ENCODE measurements at regions not wholly inside any gene's neighbourhood (a gene's known extent, or its start where the extent isn't known, plus 50 kb on each side); places are given as distances from the start of the nearest gene placed in this dataset.

DNA sequence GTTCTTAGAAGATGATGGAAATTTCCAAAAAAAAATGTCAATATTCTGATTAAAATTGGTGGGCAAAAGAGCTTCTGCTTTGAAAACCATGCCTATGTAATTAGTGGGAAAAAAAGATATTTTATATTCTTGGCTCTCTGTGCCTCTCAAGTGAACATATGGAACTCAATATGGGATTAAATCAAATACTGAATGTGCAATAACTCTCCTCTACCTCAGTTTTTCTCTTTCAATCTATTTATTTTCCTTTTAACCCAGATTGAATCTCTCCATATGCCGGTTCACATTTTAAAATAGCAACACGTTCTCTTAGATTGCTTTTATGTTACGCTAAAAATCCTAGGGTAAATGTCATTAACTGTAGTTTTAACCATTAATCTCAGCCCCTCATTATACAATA is 224.2 kb upstream of the PABPC4L start:
- Mint-ChIP-seq H3K27ac (no peak overlapping the region), H3K4me1 (ENCODE audit: low read depth) (no peaks in the 10 kb centered on the region), H3K36me3 (ENCODE audit: low read depth) (no peaks in the 10 kb centered on the region), H3K4me3 (no peak overlapping the region), H3K27me3 (no peaks in the 10 kb centered on the region), H3K9me3 (peaks cover 1% of the 10 kb centered on the region)
- TF ChIP-seq, protein P1, sequence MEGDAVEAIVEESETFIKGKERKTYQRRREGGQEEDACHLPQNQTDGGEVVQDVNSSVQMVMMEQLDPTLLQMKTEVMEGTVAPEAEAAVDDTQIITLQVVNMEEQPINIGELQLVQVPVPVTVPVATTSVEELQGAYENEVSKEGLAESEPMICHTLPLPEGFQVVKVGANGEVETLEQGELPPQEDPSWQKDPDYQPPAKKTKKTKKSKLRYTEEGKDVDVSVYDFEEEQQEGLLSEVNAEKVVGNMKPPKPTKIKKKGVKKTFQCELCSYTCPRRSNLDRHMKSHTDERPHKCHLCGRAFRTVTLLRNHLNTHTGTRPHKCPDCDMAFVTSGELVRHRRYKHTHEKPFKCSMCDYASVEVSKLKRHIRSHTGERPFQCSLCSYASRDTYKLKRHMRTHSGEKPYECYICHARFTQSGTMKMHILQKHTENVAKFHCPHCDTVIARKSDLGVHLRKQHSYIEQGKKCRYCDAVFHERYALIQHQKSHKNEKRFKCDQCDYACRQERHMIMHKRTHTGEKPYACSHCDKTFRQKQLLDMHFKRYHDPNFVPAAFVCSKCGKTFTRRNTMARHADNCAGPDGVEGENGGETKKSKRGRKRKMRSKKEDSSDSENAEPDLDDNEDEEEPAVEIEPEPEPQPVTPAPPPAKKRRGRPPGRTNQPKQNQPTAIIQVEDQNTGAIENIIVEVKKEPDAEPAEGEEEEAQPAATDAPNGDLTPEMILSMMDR (IDR thresholded peaks at IDR 0.05) = no peak
- DNase-seq (no peak), ATAC-seq (no peak)
- CTCF ChIA-PET = no interaction called here
- POLR2A ChIA-PET = no interaction called here
- intact Hi-C loops (cut with micrococcal nuclease) = no loop called here

DNA sequence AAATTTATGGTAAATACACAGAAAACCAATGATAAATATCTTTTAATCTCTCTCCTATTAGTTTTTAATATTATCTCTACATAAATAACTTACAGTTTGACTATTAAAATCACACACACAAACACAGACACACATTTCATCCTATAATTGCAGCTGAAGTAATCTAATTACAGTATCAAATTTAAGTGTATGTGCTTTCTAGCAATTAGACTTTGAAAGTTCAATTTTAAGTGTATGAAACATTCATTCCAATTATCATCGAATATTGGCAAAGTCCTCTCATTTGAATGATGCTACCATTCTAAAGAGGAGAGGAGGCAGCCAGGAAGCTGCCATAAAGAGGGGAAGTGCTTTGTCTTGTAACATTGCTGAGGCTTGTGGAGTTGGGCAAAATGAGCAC is 221.2 kb upstream of the PABPC4L start:
- no peak overlapping the region for H3K4me3 Mint-ChIP-seq
- H3K36me3 Mint-ChIP-seq (ENCODE audit: low read depth) = no peaks in the 10 kb centered on the region
- no peaks in the 10 kb centered on the region for H3K27me3 Mint-ChIP-seq
- DNase-seq (no peak), ATAC-seq (no peak)
- TF ChIP-seq, protein P1 (IDR thresholded peaks at IDR 0.05) = no peak
- H3K9me3 Mint-ChIP-seq = no peaks in the 10 kb centered on the region
- H3K27ac Mint-ChIP-seq = no peak overlapping the region
- ChIA-PET CTCF (no interaction called here), POLR2A (no interaction called here)
- intact Hi-C loops (cut with micrococcal nuclease) = no loop called here
- H3K4me1 Mint-ChIP-seq (ENCODE audit: low read depth) = no peaks in the 10 kb centered on the region

DNA sequence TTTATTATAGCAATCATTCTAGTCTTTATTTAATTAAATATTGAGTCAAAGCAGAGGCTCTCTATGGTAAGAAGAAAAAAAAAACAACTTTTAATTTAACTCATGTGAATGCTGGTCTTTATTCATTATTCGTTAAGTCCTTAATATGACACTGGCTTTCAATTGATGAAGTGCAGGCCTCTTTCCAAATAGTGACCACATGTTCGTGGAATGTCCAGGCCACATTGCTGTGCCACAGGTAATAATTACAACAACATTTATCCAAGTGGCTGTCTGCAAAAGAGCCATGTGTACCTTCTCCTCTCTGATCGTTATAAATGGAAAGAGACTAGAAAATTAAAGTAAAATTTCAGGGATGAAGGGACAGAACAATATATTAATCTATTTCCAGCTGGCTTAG is 220.1 kb upstream of the PABPC4L start:
- DNase-seq (no peak), ATAC-seq (no peak)
- Mint-ChIP-seq H3K27ac (no peak overlapping the region), H3K4me1 (ENCODE audit: low read depth) (no peaks in the 10 kb centered on the region), H3K36me3 (ENCODE audit: low read depth) (no peaks in the 10 kb centered on the region), H3K4me3 (no peak overlapping the region), H3K27me3 (no peaks in the 10 kb centered on the region), H3K9me3 (no peaks in the 10 kb centered on the region)
- intact Hi-C loops (cut with micrococcal nuclease) = no loop called here
- POLR2A ChIA-PET = no interaction called here
- CTCF ChIA-PET = no interaction called here
- TF ChIP-seq, protein P1 (IDR thresholded peaks at IDR 0.05) = no peak

GRCh38 chr4:134408897-134409296 is 207.3 kb upstream of the PABPC4L start:
- H3K27ac Mint-ChIP-seq = no peak overlapping the region
- peaks cover 2% of the 10 kb centered on the region for H3K9me3 Mint-ChIP-seq
- TF ChIP-seq, protein P1 (IDR thresholded peaks at IDR 0.05) = no peak
- no peak for ATAC-seq
- no peaks in the 10 kb centered on the region for H3K27me3 Mint-ChIP-seq
- no peak for DNase-seq
- no peak overlapping the region for H3K4me3 Mint-ChIP-seq
- ChIA-PET POLR2A (no interaction called here), CTCF (no interaction called here)
- H3K36me3 Mint-ChIP-seq (ENCODE audit: low read depth) = peaks cover 1% of the 10 kb centered on the region
- intact Hi-C loops (cut with micrococcal nuclease) = no loop called here
- H3K4me1 Mint-ChIP-seq (ENCODE audit: low read depth) = no peaks in the 10 kb centered on the region

DNA sequence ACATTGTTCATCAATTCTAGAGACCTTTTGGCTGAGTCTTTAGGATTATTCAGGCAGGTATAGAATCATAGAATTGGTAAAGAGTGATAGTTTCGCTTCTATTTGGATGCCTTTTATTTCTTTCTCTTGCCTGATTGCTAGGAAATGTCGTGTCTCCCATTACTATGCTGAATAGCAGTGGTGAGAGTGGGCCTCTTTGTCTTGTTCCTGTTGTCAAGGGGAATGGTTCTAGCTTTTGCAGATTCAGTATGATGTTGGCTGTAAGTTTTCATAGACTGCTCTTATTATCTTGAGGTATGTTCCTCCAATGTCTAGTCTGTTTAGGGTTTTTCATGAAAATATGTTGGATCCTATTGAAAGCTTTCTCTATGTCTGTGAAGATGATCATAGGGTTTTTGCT is 200.2 kb upstream of the PABPC4L start:
- Mint-ChIP-seq H3K4me1 (ENCODE audit: low read depth) (no peaks in the 10 kb centered on the region), H3K27me3 (no peaks in the 10 kb centered on the region), H3K36me3 (ENCODE audit: low read depth) (no peaks in the 10 kb centered on the region), H3K9me3 (peaks cover 12% of the 10 kb centered on the region), H3K4me3 (no peak overlapping the region), H3K27ac (no peak overlapping the region)
- DNase-seq (no peak), ATAC-seq (no peak)
- intact Hi-C loops (cut with micrococcal nuclease) = no loop called here
- ChIA-PET CTCF (no interaction called here), POLR2A (no interaction called here)
- TF ChIP-seq, protein P1 (IDR thresholded peaks at IDR 0.05) = no peak

Measured in activated CD8-positive, alpha-beta T cell treated with anti-CD3 and anti-CD28 coated beads for 36 hours (primary cell).